SU-DHL-6 (cell line): ENCODE measurements at regions not wholly inside any gene's neighbourhood (a gene's known extent, or its start where the extent isn't known, plus 50 kb on each side); places are given as distances from the start of the nearest gene placed in this dataset.

Source experiments
- H2AFZ ChIP-seq: fragments of 200-600 bp; sonication (generic); 2 replicates; pipeline ENCODE4 v1.6.1; 2014; ENCODE audit warnings: low read depth, mild to moderate bottlenecking, moderate library complexity, mixed read lengths, antibody characterized with exemption, low read length; ENCODE audit not compliant: severe bottlenecking
- H3F3A ChIP-seq: fragments of 200-600 bp; shearing (Covaris generic); 2 replicates; pipeline ENCODE4 v1.6.0; 2016; ENCODE audit warnings: antibody characterized with exemption, mild to moderate bottlenecking; ENCODE audit not compliant: insufficient read depth
- H3K27ac ChIP-seq: fragments of 200-600 bp; sonication (generic); 2 replicates; pipeline ENCODE4 v1.5.1; 2016; ENCODE audit warnings: low read depth, mild to moderate bottlenecking, low read length, moderate library complexity, mixed read lengths
- H3K27me3 ChIP-seq: fragments of 200-600 bp; sonication (generic), shearing (Covaris generic); 2 replicates; pipeline ENCODE4 v1.6.0; 2014; ENCODE audit warnings: mild to moderate bottlenecking, low read length
- H3K36me3 ChIP-seq: fragments of 200-600 bp; sonication (generic); 2 replicates; pipeline ENCODE4 v1.6.1; 2014; ENCODE audit warnings: mild to moderate bottlenecking, low read length, mixed read lengths
- H3K4me2 ChIP-seq: fragments of 300-600, 200-600 bp; shearing (Covaris generic), sonication (generic); 2 replicates; pipeline ENCODE4 v1.6.0; 2014; ENCODE audit warnings: low read length, low read depth, mild to moderate bottlenecking; ENCODE audit not compliant: poor library complexity, severe bottlenecking
- H3K4me3 ChIP-seq: fragments of 200-600 bp; sonication (generic); 2 replicates; pipeline ENCODE4 v1.5.1; 2014; ENCODE audit warnings: antibody characterized with exemption, low read length, mild to moderate bottlenecking, mixed read lengths; ENCODE audit not compliant: insufficient read depth, poor library complexity, severe bottlenecking
- H3K79me2 ChIP-seq: fragments of 200-600 bp; sonication (generic); 2 replicates; pipeline ENCODE4 v1.6.1; 2014; ENCODE audit warnings: mild to moderate bottlenecking, low read length, moderate library complexity; ENCODE audit not compliant: insufficient read depth
- H3K9ac ChIP-seq: fragments of 200-600 bp; sonication (generic); 2 replicates; pipeline ENCODE4 v1.7.0; 2014; ENCODE audit warnings: mild to moderate bottlenecking, low read length
- H3K9me2 ChIP-seq: fragments of 200-600 bp; sonication (generic); replicated peaks from 2 replicates; pipeline ENCODE4 v1.6.1; 2014; ENCODE audit warnings: low read length; ENCODE audit not compliant: insufficient read depth
- H3K9me3 ChIP-seq: fragments of 200-600 bp; sonication (generic); 2 replicates; pipeline ENCODE4 v1.6.1; 2014; ENCODE audit warnings: low read length, mixed read lengths; ENCODE audit not compliant: insufficient read depth
- H4K20me1 ChIP-seq: fragments of 200-600 bp; sonication (generic); 2 replicates; pipeline ENCODE4 v1.6.1; 2014; ENCODE audit warnings: low read depth, mild to moderate bottlenecking, antibody characterized with exemption, low read length, moderate library complexity, mixed read lengths
- CTCF ChIP-seq: fragments of 200-600 bp; sonication (generic); IDR thresholded peaks from one replicate; pipeline ENCODE4 v1.5.1; 2017; ENCODE audit warnings: antibody characterized with exemption, mild to moderate bottlenecking, low read length, moderate library complexity; ENCODE audit not compliant: insufficient read depth, poor library complexity, severe bottlenecking
- EZH2phosphoT487 ChIP-seq: fragments of 200-600 bp; sonication (generic), shearing (Covaris generic); conservative IDR thresholded peaks from 2 replicates; pipeline ENCODE4 v1.6.1; 2018; ENCODE audit warnings: mild to moderate bottlenecking, antibody characterized with exemption, low read length, moderate library complexity, mixed read lengths

- Histone ChIP-seq H3K79me2 (no peaks in the 10 kb centered on the region), H3K9me2 (no peaks in the 10 kb centered on the region), H4K20me1 (no peaks in the 10 kb centered on the region), H3K9ac (no peak overlapping the region), H2AFZ (no peak overlapping the region), H3K9me3 (no peaks in the 10 kb centered on the region), H3K4me3 (no peak overlapping the region), H3K27ac (no peak overlapping the region), H3K4me2 (no peak overlapping the region), H3F3A (0 out of 2 replicates have a peak, but pooled peaks cover 4% of the 10 kb centered on the region), H3K36me3 (no peaks in the 10 kb centered on the region), H3K27me3 (no peaks in the 10 kb centered on the region)
- TF ChIP-seq CTCF = no peak
- no peak for TF ChIP-seq EZH2phosphoT487
Measured at GRCh38 chr2:12594590-12594989, 122.1 kb upstream of the TRIB2 start.

- no peak overlapping the region for H3K27ac ChIP-seq
- no peaks in the 10 kb centered on the region for H3K9me3 ChIP-seq
- no peak overlapping the region for H2AFZ ChIP-seq
- TF ChIP-seq CTCF (no peak), EZH2phosphoT487 (no peak)
- H3K9me2 ChIP-seq = no peaks in the 10 kb centered on the region
- H3F3A ChIP-seq = no peaks in the 10 kb centered on the region
- no peak overlapping the region for H3K4me3 ChIP-seq
- no peaks in the 10 kb centered on the region for H3K27me3 ChIP-seq
- H3K4me2 ChIP-seq = no peak overlapping the region
- no peaks in the 10 kb centered on the region for H4K20me1 ChIP-seq
- H3K79me2 ChIP-seq = no peaks in the 10 kb centered on the region
- H3K9ac ChIP-seq = no peak overlapping the region
- no peaks in the 10 kb centered on the region for H3K36me3 ChIP-seq
Measured at GRCh38 chr2:12596771-12597170, 120.0 kb upstream of the TRIB2 start.

- no peak overlapping the region for H3K4me3 ChIP-seq
- H3F3A ChIP-seq = no peaks in the 10 kb centered on the region
- no peaks in the 10 kb centered on the region for H3K9me2 ChIP-seq
- no peaks in the 10 kb centered on the region for H3K9me3 ChIP-seq
- H3K27me3 ChIP-seq = no peaks in the 10 kb centered on the region
- H4K20me1 ChIP-seq = no peaks in the 10 kb centered on the region
- no peaks in the 10 kb centered on the region for H3K36me3 ChIP-seq
- no peak overlapping the region for H2AFZ ChIP-seq
- TF ChIP-seq CTCF (no peak), EZH2phosphoT487 (no peak)
- no peak overlapping the region for H3K4me2 ChIP-seq
- H3K79me2 ChIP-seq = no peaks in the 10 kb centered on the region
- no peak overlapping the region for H3K9ac ChIP-seq
- H3K27ac ChIP-seq = no peak overlapping the region
Measured at GRCh38 chr2:12597610-12598009, 119.1 kb upstream of the TRIB2 start.
